IMR-90 (cell line): ENCODE measurements at regions not wholly inside any gene's neighbourhood (a gene's known extent, or its start where the extent isn't known, plus 50 kb on each side); places are given as distances from the start of the nearest gene placed in this dataset.

Experiments
- ATAC-seq: fragments of 200-7000 bp; cut with Tn5 transposase; 2 replicates; pipeline ENCODE4 v1.9.1; 2020; ENCODE audit warnings: low read depth, mild to moderate bottlenecking, moderate library complexity
- BruUV-seq: library from RNA; stranded (reverse); fragments of 400-500 nt; replicated peaks from 2 replicates; lab custom pipeline; 2021; lab: Mats Ljungman, UMichigan
- CTCF ChIA-PET: fragments of 300-600 bp; formaldehyde crosslinking; extraction: SDS; loops from one replicate; lab custom pipeline; 2021; ENCODE audit warnings: antibody characterized with exemption; lab: Yijun Ruan, JAX
- POLR2A ChIA-PET: fragments of 300-600 bp; sonication (Branson Sonifier 250); formaldehyde crosslinking; loops from one replicate; lab custom pipeline; 2022; ENCODE audit warnings: antibody characterized with exemption; ENCODE audit not compliant: unreplicated experiment; lab: Charles Lee
- DNase-seq: peaks from one replicate; pipeline ENCODE4 v3.0.0; 2013
- H2AFZ ChIP-seq: replicated peaks from 2 replicates; pipeline ENCODE3; 2013; ENCODE audit warnings: low read length, mild to moderate bottlenecking; ENCODE audit not compliant: poor library complexity
- H2AK5ac ChIP-seq: 2 replicates; pipeline ENCODE4 v1.6.1; 2013; ENCODE audit warnings: low read depth, low read length, inconsistent platforms
- H2AK9ac ChIP-seq: replicated peaks from 2 replicates; pipeline ENCODE3; 2013; ENCODE audit warnings: mild to moderate bottlenecking, low read depth, low read length, moderate library complexity; ENCODE audit not compliant: poor library complexity
- H2BK120ac ChIP-seq: 2 replicates; pipeline ENCODE4 v1.6.1; 2013; ENCODE audit warnings: low read depth, low read length, inconsistent platforms
- H2BK15ac ChIP-seq: 3 replicates; pipeline ENCODE4 v1.6.1; 2013; ENCODE audit warnings: low read depth, low read length, inconsistent platforms
- H2BK20ac ChIP-seq: 2 replicates; pipeline ENCODE4 v1.6.1; 2013; ENCODE audit warnings: low read depth, mild to moderate bottlenecking, inconsistent platforms, low read length, moderate library complexity
- H2BK5ac ChIP-seq: 2 replicates; pipeline ENCODE4 v1.6.1; 2013; ENCODE audit warnings: mild to moderate bottlenecking, low read depth, low read length, inconsistent platforms; ENCODE audit not compliant: poor library complexity, severe bottlenecking
- H3K14ac ChIP-seq: replicated peaks from 2 replicates; pipeline ENCODE4 v1.6.1; 2013; ENCODE audit warnings: low read depth, low read length, inconsistent platforms
- H3K18ac ChIP-seq: 2 replicates; pipeline ENCODE4 v1.6.1; 2013; ENCODE audit warnings: low read depth, low read length, control low read depth
- H3K23ac ChIP-seq: 2 replicates; pipeline ENCODE4 v1.6.1; 2013; ENCODE audit warnings: low read depth, low read length, inconsistent platforms
- H3K27ac ChIP-seq: 2 replicates; pipeline ENCODE4 v1.5.1; 2013; ENCODE audit warnings: mild to moderate bottlenecking, control low read depth, low read length; ENCODE audit not compliant: insufficient read depth
- H3K27me3 ChIP-seq: 2 replicates; pipeline ENCODE4 v1.6.1; 2013; ENCODE audit warnings: low read length; ENCODE audit not compliant: control insufficient read depth, insufficient read depth
- H3K36me3 ChIP-seq: 2 replicates; pipeline ENCODE4 v1.6.1; 2013; ENCODE audit warnings: low read length, mixed read lengths; ENCODE audit not compliant: control insufficient read depth, insufficient read depth
- H3K4ac ChIP-seq: 2 replicates; pipeline ENCODE4 v1.6.1; 2013; ENCODE audit warnings: low read depth, low read length, inconsistent platforms
- H3K4me1 ChIP-seq: 2 replicates; pipeline ENCODE4 v1.6.1; 2013; ENCODE audit warnings: low read length, mixed read lengths; ENCODE audit not compliant: control insufficient read depth, insufficient read depth
- H3K4me2 ChIP-seq: 2 replicates; pipeline ENCODE4 v1.6.1; 2013; ENCODE audit warnings: low read depth, mild to moderate bottlenecking, control low read depth, low read length, moderate library complexity
- H3K4me3 ChIP-seq: 2 replicates; pipeline ENCODE4 v1.5.1; 2013; ENCODE audit warnings: low read depth, mild to moderate bottlenecking, control low read depth, low read length, moderate library complexity; ENCODE audit not compliant: insufficient read depth
- H3K56ac ChIP-seq: 2 replicates; pipeline ENCODE4 v1.6.1; 2013; ENCODE audit warnings: low read length, inconsistent platforms; ENCODE audit not compliant: insufficient read depth; ENCODE audit errors: extremely low read depth
- H3K79me1 ChIP-seq, 2 experiments: 2 replicates each; pipeline ENCODE4 v1.6.1; 2013; ENCODE audit warnings: low read length in 2 of 2, inconsistent platforms in 1 of 2, low read depth in 1 of 2
- H3K9ac ChIP-seq: 2 replicates; pipeline ENCODE4 v1.6.1; 2013; ENCODE audit warnings: low read depth, low read length, control low read depth
- H3K9me1 ChIP-seq: 2 replicates; pipeline ENCODE4 v1.6.1; 2013; ENCODE audit warnings: low read length, inconsistent platforms; ENCODE audit not compliant: insufficient read depth
- H3K9me3 ChIP-seq: 2 replicates; pipeline ENCODE4 v1.6.1; 2013; ENCODE audit warnings: low read length; ENCODE audit not compliant: control insufficient read depth, insufficient read depth
- H4K20me1 ChIP-seq: 2 replicates; pipeline ENCODE4 v1.6.1; 2013; ENCODE audit warnings: low read length, inconsistent platforms; ENCODE audit not compliant: insufficient read depth
- H4K5ac ChIP-seq: 2 replicates; pipeline ENCODE4 v1.6.1; 2013; ENCODE audit warnings: mild to moderate bottlenecking, low read depth, low read length, control low read depth
- H4K8ac ChIP-seq, 2 experiments: 2 replicates each; pipeline ENCODE4 v1.6.1; 2013; ENCODE audit warnings: low read depth in 2 of 2, low read length in 2 of 2, control low read depth in 1 of 2, inconsistent platforms in 1 of 2
- H4K91ac ChIP-seq: 2 replicates; pipeline ENCODE4 v1.6.1; 2013; ENCODE audit warnings: low read depth, low read length, inconsistent platforms; ENCODE audit not compliant: insufficient read depth
- BHLHE40 ChIP-seq: fragments of 150-350 bp; IDR thresholded peaks from 2 replicates; pipeline ENCODE4 v1.6.1; 2016; ENCODE audit warnings: mild to moderate bottlenecking, low read depth, low read length
- CHD1 ChIP-seq: IDR thresholded peaks from 2 replicates; pipeline ENCODE4 v1.6.1; 2012; ENCODE audit warnings: low read depth, low read length, improper control_type of control experiment
- FOS ChIP-seq: fragments of 150-350 bp; IDR thresholded peaks from 2 replicates; pipeline ENCODE4 v1.6.1; 2016; ENCODE audit warnings: low read depth, low read length
- MAFK ChIP-seq: IDR thresholded peaks from 2 replicates; pipeline ENCODE4 v1.6.1; 2012; ENCODE audit warnings: low read depth, low read length, improper control_type of control experiment
- MAZ ChIP-seq: IDR thresholded peaks from 2 replicates; pipeline ENCODE4 v1.6.1; 2012; ENCODE audit warnings: low read depth, mild to moderate bottlenecking, low read length, improper control_type of control experiment, moderate library complexity, borderline replicate concordance
- MXI1 ChIP-seq: IDR thresholded peaks from 2 replicates; pipeline ENCODE4 v1.6.1; 2012; ENCODE audit warnings: low read depth, mild to moderate bottlenecking, low read length, moderate library complexity, borderline replicate concordance
- NFE2L2 ChIP-seq: fragments of 150-350 bp; IDR thresholded peaks from 2 replicates; pipeline ENCODE4 v1.6.1; 2016; ENCODE audit warnings: low read depth, mild to moderate bottlenecking, low read length
- POLR2A ChIP-seq: IDR thresholded peaks from 2 replicates; pipeline ENCODE4 v1.6.1; 2012; ENCODE audit warnings: mild to moderate bottlenecking, low read depth, low read length
- RAD21 ChIP-seq: IDR thresholded peaks from 2 replicates; pipeline ENCODE4 v1.6.1; 2012; ENCODE audit warnings: low read length, improper control_type of control experiment
- RCOR1 ChIP-seq: IDR thresholded peaks from 2 replicates; pipeline ENCODE4 v1.6.1; 2012; ENCODE audit warnings: mild to moderate bottlenecking, low read length, improper control_type of control experiment; ENCODE audit not compliant: insufficient replicate concordance
- RFX5 ChIP-seq: IDR thresholded peaks from 2 replicates; pipeline ENCODE4 v1.8.0; 2012; ENCODE audit warnings: low read depth, mild to moderate bottlenecking, low read length, moderate library complexity
- SMC3 ChIP-seq: fragments of 150-350 bp; IDR thresholded peaks from 2 replicates; pipeline ENCODE4 v1.6.1; 2016; ENCODE audit warnings: low read depth, mild to moderate bottlenecking, antibody characterized with exemption, low read length, moderate library complexity
- USF2 ChIP-seq: fragments of 150-350 bp; IDR thresholded peaks from 2 replicates; pipeline ENCODE4 v1.6.1; 2017; ENCODE audit warnings: mild to moderate bottlenecking, antibody characterized with exemption, low read length, low read depth
- WGBS, 2 experiments: methylation state at CpG; one replicate each; pipeline versions ENCODE4 v1.1.5 to v1.1.7; 2013; ENCODE audit warnings: missing lambda C conversion rate in 2 of 2; ENCODE audit not compliant: insufficient read length in 1 of 2; ENCODE audit errors: extremely low coverage in 2 of 2; 5-methylcytosine and 5-hydroxymethylcytosine counted together
- dilution Hi-C: fragments of 300-500 bp; cut with HindIII; formaldehyde crosslinking; loops from one replicate; pipeline ENCODE4 v1.14.3; 2018; ENCODE audit warnings: low sequenced_read_pairs; ENCODE audit not compliant: unreplicated experiment
- in situ Hi-C: fragments of 300-500 bp; cut with MboI; formaldehyde crosslinking; loops from 3 replicates; pipeline ENCODE4 v1.14.3; 2019; ENCODE audit warnings: low sequenced_read_pairs, inconsistent platforms, mixed read lengths
- intact Hi-C: fragments of 100-400 bp; cut with micrococcal nuclease; formaldehyde crosslinking; loops from 2 replicates; pipeline ENCODE4 v1.10.0; 2022
- TF ChIP-seq, protein P1 (sequence below): conservative IDR thresholded peaks from 2 replicates; pipeline ENCODE4 v1.5.1; 2012; ENCODE audit warnings: mild to moderate bottlenecking, low read depth, low read length, improper control_type of control experiment
- TF ChIP-seq, protein P2 (sequence below): fragments of 150-350 bp; IDR thresholded peaks from 2 replicates; pipeline ENCODE4 v1.6.1; 2016; ENCODE audit warnings: low read depth, mild to moderate bottlenecking, low read length, moderate library complexity, borderline replicate concordance

GRCh38 chr2:205902041-205902899 is 183.7 kb downstream of the INO80D start:
- POLR2A ChIA-PET = no interaction called here
- TF ChIP-seq SMC3 (no peak), FOS (no peak), NFE2L2 (no peak), RCOR1 (no peak), MXI1 (no peak), USF2 (no peak), MAFK (no peak), BHLHE40 (no peak), RAD21 (no peak), POLR2A (no peak), RFX5 (no peak), CHD1 (no peak), MAZ (no peak)
- TF ChIP-seq, protein P1, sequence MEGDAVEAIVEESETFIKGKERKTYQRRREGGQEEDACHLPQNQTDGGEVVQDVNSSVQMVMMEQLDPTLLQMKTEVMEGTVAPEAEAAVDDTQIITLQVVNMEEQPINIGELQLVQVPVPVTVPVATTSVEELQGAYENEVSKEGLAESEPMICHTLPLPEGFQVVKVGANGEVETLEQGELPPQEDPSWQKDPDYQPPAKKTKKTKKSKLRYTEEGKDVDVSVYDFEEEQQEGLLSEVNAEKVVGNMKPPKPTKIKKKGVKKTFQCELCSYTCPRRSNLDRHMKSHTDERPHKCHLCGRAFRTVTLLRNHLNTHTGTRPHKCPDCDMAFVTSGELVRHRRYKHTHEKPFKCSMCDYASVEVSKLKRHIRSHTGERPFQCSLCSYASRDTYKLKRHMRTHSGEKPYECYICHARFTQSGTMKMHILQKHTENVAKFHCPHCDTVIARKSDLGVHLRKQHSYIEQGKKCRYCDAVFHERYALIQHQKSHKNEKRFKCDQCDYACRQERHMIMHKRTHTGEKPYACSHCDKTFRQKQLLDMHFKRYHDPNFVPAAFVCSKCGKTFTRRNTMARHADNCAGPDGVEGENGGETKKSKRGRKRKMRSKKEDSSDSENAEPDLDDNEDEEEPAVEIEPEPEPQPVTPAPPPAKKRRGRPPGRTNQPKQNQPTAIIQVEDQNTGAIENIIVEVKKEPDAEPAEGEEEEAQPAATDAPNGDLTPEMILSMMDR = no peak
- TF ChIP-seq, protein P2, sequence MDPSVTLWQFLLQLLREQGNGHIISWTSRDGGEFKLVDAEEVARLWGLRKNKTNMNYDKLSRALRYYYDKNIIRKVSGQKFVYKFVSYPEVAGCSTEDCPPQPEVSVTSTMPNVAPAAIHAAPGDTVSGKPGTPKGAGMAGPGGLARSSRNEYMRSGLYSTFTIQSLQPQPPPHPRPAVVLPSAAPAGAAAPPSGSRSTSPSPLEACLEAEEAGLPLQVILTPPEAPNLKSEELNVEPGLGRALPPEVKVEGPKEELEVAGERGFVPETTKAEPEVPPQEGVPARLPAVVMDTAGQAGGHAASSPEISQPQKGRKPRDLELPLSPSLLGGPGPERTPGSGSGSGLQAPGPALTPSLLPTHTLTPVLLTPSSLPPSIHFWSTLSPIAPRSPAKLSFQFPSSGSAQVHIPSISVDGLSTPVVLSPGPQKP = no peak

More at GRCh38 chr2:205902041-205902899, 183.7 kb downstream of the INO80D start:
- H3K79me1 ChIP-seq = no peaks in the 10 kb centered on the region
- H3K36me3 ChIP-seq = no peaks in the 10 kb centered on the region
- no peak overlapping the region for H3K14ac ChIP-seq
- no peak overlapping the region for H2BK5ac ChIP-seq
- H3K9ac ChIP-seq = no peak overlapping the region
- H2AK9ac ChIP-seq = no peak overlapping the region
- peaks cover 2% of the 10 kb centered on the region; the same call in 1 of the 2 replicates for H3K9me3 ChIP-seq
- no peak overlapping the region for H3K56ac ChIP-seq
- no peak overlapping the region for H3K23ac ChIP-seq
- CTCF ChIA-PET = no interaction called here
- H3K4ac ChIP-seq = no peak overlapping the region
- intact Hi-C loops (no loop called here), dilution Hi-C loops (no loop called here), in situ Hi-C loops (loop anchor here (25.0 kb wide), 1 partner anchor 1640 kb away; no protein-coding TSS in a partner anchor)
- no peak overlapping the region for H2AK5ac ChIP-seq
- 29% methylated on average over 5 of the region's 15 CpGs; no CpG with 5 or more reads in 1 of the 2 experiments for WGBS, 2 experiments
- no TSS peak for BruUV-seq
- H3K4me2 ChIP-seq = no peak overlapping the region
- H3K27ac ChIP-seq = no peak overlapping the region
- no peaks in the 10 kb centered on the region for H4K20me1 ChIP-seq
- no peak overlapping the region for H4K91ac ChIP-seq
- H3K18ac ChIP-seq = no peak overlapping the region
- no peak overlapping the region for H2BK15ac ChIP-seq
- H2BK120ac ChIP-seq = no peak overlapping the region
- ATAC-seq (peak; percentile 82), DNase-seq (peak; percentile 46)
- no peak overlapping the region for H2BK20ac ChIP-seq
- H2AFZ ChIP-seq = peak overlapping the region; percentile 36
- H3K9me1 ChIP-seq = no peaks in the 10 kb centered on the region; the same call in 1 of the 2 replicates
- no peak overlapping the region for H4K8ac ChIP-seq
- H3K27me3 ChIP-seq = peaks cover 6% of the 10 kb centered on the region
- no peaks in the 10 kb centered on the region for H3K4me1 ChIP-seq
- H3K4me3 ChIP-seq = no peak overlapping the region
- no peak overlapping the region for H4K5ac ChIP-seq
